ENCODE measurements at regions not wholly inside any gene's neighbourhood (a gene's known extent, or its start where the extent isn't known, plus 50 kb on each side); places are given as distances from the start of the nearest gene placed in this dataset.
A peak's percentile ranks its signal among the peaks of the same experiment; 100 is the strongest.
"Not testable (repeated sequence)": the region's sequence is repeated elsewhere in the genome, so short reads cannot be mapped to it uniquely, and the experiment has no call there.

GRCh38 chr11:97078443-97078842 lies 688.6 kb downstream of the JRKL start:
- TF ChIP-seq SPI1 (IDR thresholded peaks at IDR 0.05; ENCODE audit: low read depth, low read length), result no peak
- no peak for DNase-seq (ENCODE audit: insufficient read length, low spot score)
- no peak for FAIRE-seq

- no peak for DNase-seq (ENCODE audit: insufficient read length, low spot score)
- TF ChIP-seq POU2F2 (IDR thresholded peaks at IDR 0.05; ENCODE audit: low read depth, low read length) (no peak), PAX5 (IDR thresholded peaks at IDR 0.05; ENCODE audit: insufficient read depth, low read length, severe bottlenecking) (no peak), SPI1 (IDR thresholded peaks at IDR 0.05; ENCODE audit: low read depth, low read length) (peak; percentile 38; the same call in 1 of the 2 replicates), POLR2AphosphoS5 (IDR thresholded peaks at IDR 0.05; ENCODE audit: low read depth, low read length) (no peak), TAF1 (IDR thresholded peaks at IDR 0.05; ENCODE audit: low read depth, low read length) (no peak), POLR2A (IDR thresholded peaks at IDR 0.05; ENCODE audit: low read depth, low read length) (no peak)
- FAIRE-seq, result no peak
These were observed 689.4 kb downstream of the JRKL start for GRCh38 chr11:97079244-97079643.

- DNase-seq (ENCODE audit: insufficient read length, low spot score) (no peak), FAIRE-seq (no peak)
- TF ChIP-seq PAX5 (IDR thresholded peaks at IDR 0.05; ENCODE audit: insufficient read depth, low read length, severe bottlenecking), result no peak
- no peak for TF ChIP-seq POLR2AphosphoS5 (IDR thresholded peaks at IDR 0.05; ENCODE audit: low read depth, low read length)
- TF ChIP-seq POLR2A (IDR thresholded peaks at IDR 0.05; ENCODE audit: low read depth, low read length), result no peak
- no peak for TF ChIP-seq TAF1 (IDR thresholded peaks at IDR 0.05; ENCODE audit: low read depth, low read length)
- peak; percentile 72 for TF ChIP-seq SPI1 (IDR thresholded peaks at IDR 0.05; ENCODE audit: low read depth, low read length)
- TF ChIP-seq POU2F2 (IDR thresholded peaks at IDR 0.05; ENCODE audit: low read depth, low read length), result no peak
These were observed 697.6 kb downstream of the JRKL start for GRCh38 chr11:97087419-97087818.

- TF ChIP-seq POLR2A (IDR thresholded peaks at IDR 0.05; ENCODE audit: low read depth, low read length) (no peak), POLR2AphosphoS5 (IDR thresholded peaks at IDR 0.05; ENCODE audit: low read depth, low read length) (no peak), SPI1 (IDR thresholded peaks at IDR 0.05; ENCODE audit: low read depth, low read length) (no peak), TAF1 (IDR thresholded peaks at IDR 0.05; ENCODE audit: low read depth, low read length) (no peak), PAX5 (IDR thresholded peaks at IDR 0.05; ENCODE audit: insufficient read depth, low read length, severe bottlenecking) (no peak), POU2F2 (IDR thresholded peaks at IDR 0.05; ENCODE audit: low read depth, low read length) (no peak)
- no peak for FAIRE-seq
- no peak for DNase-seq (ENCODE audit: insufficient read length, low spot score)
These were observed 703.0 kb downstream of the JRKL start for GRCh38 chr11:97092823-97093222.

GRCh38 chr11:97102180-97102579 lies 712.4 kb downstream of the JRKL start:
- not testable (repeated sequence) for FAIRE-seq; DNase-seq (ENCODE audit: insufficient read length, low spot score)

GRCh38 chr11:97107604-97108003 lies 717.8 kb downstream of the JRKL start:
- TF ChIP-seq SPI1 (IDR thresholded peaks at IDR 0.05; ENCODE audit: low read depth, low read length) (peak; percentile 86), POLR2AphosphoS5 (IDR thresholded peaks at IDR 0.05; ENCODE audit: low read depth, low read length) (no peak), POU2F2 (IDR thresholded peaks at IDR 0.05; ENCODE audit: low read depth, low read length) (no peak), PAX5 (IDR thresholded peaks at IDR 0.05; ENCODE audit: insufficient read depth, low read length, severe bottlenecking) (no peak), POLR2A (IDR thresholded peaks at IDR 0.05; ENCODE audit: low read depth, low read length) (no peak), TAF1 (IDR thresholded peaks at IDR 0.05; ENCODE audit: low read depth, low read length) (no peak)
- FAIRE-seq, result no peak
- no peak for DNase-seq (ENCODE audit: insufficient read length, low spot score)

GRCh38 chr11:97109078-97109477 lies 719.3 kb downstream of the JRKL start:
- TF ChIP-seq POLR2AphosphoS5 (IDR thresholded peaks at IDR 0.05; ENCODE audit: low read depth, low read length), result no peak
- TF ChIP-seq POLR2A (IDR thresholded peaks at IDR 0.05; ENCODE audit: low read depth, low read length), result no peak
- TF ChIP-seq TAF1 (IDR thresholded peaks at IDR 0.05; ENCODE audit: low read depth, low read length), result no peak
- no peak for TF ChIP-seq PAX5 (IDR thresholded peaks at IDR 0.05; ENCODE audit: insufficient read depth, low read length, severe bottlenecking)
- TF ChIP-seq SPI1 (IDR thresholded peaks at IDR 0.05; ENCODE audit: low read depth, low read length), result no peak
- no peak for TF ChIP-seq POU2F2 (IDR thresholded peaks at IDR 0.05; ENCODE audit: low read depth, low read length)
- FAIRE-seq (no peak), DNase-seq (ENCODE audit: insufficient read length, low spot score) (no peak)

GRCh38 chr11:97110376-97110775 lies 720.6 kb downstream of the JRKL start:
- TF ChIP-seq PAX5 (IDR thresholded peaks at IDR 0.05; ENCODE audit: insufficient read depth, low read length, severe bottlenecking) (no peak), POU2F2 (IDR thresholded peaks at IDR 0.05; ENCODE audit: low read depth, low read length) (no peak), SPI1 (IDR thresholded peaks at IDR 0.05; ENCODE audit: low read depth, low read length) (no peak), TAF1 (IDR thresholded peaks at IDR 0.05; ENCODE audit: low read depth, low read length) (no peak), POLR2AphosphoS5 (IDR thresholded peaks at IDR 0.05; ENCODE audit: low read depth, low read length) (no peak)
- FAIRE-seq (no peak), DNase-seq (ENCODE audit: insufficient read length, low spot score) (no peak)

GRCh38 chr11:97111559-97111958 lies 721.7 kb downstream of the JRKL start:
- no peak for TF ChIP-seq POLR2A (IDR thresholded peaks at IDR 0.05; ENCODE audit: low read depth, low read length)
- no peak for TF ChIP-seq SPI1 (IDR thresholded peaks at IDR 0.05; ENCODE audit: low read depth, low read length)
- TF ChIP-seq POLR2AphosphoS5 (IDR thresholded peaks at IDR 0.05; ENCODE audit: low read depth, low read length), result no peak
- TF ChIP-seq POU2F2 (IDR thresholded peaks at IDR 0.05; ENCODE audit: low read depth, low read length), result no peak
- no peak for TF ChIP-seq PAX5 (IDR thresholded peaks at IDR 0.05; ENCODE audit: insufficient read depth, low read length, severe bottlenecking)
- TF ChIP-seq TAF1 (IDR thresholded peaks at IDR 0.05; ENCODE audit: low read depth, low read length), result no peak
- no peak for DNase-seq (ENCODE audit: insufficient read length, low spot score)
- FAIRE-seq, result no peak

GRCh38 chr11:97118614-97119200 lies 728.9 kb downstream of the JRKL start:
- DNase-seq (ENCODE audit: insufficient read length, low spot score) (no peak), FAIRE-seq (no peak)
- TF ChIP-seq TAF1 (IDR thresholded peaks at IDR 0.05; ENCODE audit: low read depth, low read length) (no peak), POLR2AphosphoS5 (IDR thresholded peaks at IDR 0.05; ENCODE audit: low read depth, low read length) (no peak), POLR2A (IDR thresholded peaks at IDR 0.05; ENCODE audit: low read depth, low read length) (no peak), POU2F2 (IDR thresholded peaks at IDR 0.05; ENCODE audit: low read depth, low read length) (no peak), PAX5 (IDR thresholded peaks at IDR 0.05; ENCODE audit: insufficient read depth, low read length, severe bottlenecking) (no peak), SPI1 (IDR thresholded peaks at IDR 0.05; ENCODE audit: low read depth, low read length) (no peak)

All from GM12891 (cell line).